ENCODE measurements at regions not wholly inside any gene's neighbourhood (a gene's known extent, or its start where the extent isn't known, plus 50 kb on each side); places are given as distances from the start of the nearest gene placed in this dataset.

DNA sequence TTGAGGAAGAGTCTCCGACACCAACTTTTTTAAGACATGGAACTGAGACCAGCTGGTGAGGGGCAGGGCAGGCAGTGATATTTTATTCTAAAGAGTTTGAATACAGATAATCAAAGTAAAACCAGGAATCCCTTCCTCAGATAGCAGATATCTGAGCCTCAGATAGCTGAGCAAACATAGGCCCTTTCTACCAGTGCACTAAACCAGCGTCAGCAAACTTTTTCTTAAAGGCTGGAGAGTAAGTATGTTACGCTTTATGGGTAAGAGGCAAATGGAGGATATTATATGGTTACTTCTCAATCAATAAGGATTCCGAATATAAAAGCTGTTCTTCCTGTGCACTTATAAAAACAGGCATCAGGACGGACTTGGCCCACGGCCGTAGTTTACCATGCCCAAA lies 73.9 kb downstream of the WNT5A start:
- no peak for DNase-seq

DNA sequence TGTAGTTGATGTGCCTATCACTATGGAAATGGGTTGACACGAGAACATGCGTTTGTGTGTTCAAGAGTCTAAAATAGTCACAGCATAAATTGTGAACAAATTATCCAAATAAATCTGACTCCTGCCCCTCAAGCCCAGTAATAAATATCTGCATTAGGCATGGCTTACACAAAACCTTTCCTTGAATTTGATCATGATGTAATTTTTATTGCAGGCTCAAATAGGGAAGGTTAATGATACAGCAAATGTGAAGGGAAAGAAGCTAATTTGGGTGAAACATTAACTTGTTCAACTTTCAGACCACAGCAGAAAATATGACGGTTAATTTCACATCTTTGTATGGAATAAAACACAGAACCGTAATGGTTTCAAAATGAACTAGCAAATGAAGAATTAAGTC lies 74.6 kb downstream of the WNT5A start:
- no peak for DNase-seq

DNA sequence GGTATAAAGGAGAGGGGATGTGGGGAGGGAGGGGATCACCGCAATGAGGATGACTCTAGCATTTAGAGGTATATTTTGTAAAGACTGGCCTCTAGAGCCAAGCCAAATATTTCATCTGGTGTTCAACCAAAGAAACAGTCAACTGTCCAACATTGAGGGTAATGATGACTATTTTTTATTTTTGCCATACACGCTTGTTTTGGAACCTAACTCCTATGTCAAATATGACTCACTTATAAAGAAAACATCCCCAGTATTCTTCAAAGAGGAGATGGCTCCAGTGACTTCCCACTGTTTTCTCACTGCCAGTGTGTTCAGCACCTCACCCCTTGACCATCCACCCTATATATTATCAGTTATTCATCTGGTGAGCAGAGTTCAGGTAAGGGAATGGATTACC lies 77.3 kb downstream of the WNT5A start:
- DNase-seq, result no peak

DNA sequence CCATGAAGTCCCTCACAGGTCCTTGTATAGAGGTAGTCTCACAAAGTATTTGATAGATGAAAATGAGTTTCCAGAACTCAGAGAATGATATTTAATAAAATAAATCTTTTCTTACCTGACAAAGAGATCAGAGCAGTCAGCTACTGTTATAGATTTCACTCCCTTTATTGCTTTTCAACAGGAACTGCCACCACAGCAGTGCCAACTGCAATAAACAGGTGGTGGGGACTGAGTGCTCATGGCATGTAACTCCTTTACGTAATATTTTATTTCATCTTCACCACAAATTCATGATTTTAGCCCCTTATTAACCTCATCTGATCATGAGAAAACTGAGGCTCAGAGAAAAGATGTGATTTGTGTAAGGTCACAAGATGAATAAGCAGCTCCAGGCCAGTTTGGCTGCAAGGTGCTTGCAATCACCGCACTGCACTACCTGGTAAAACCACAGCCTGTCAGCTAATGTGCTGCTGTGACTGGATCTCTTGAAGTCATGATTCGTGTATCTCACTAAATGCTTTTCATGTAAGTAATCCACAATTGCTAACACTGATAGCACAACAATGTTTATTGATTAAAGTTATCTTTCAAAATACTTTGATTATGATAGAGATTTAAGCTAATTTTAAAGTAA lies 78.8 kb downstream of the WNT5A start:
- no peak for DNase-seq

DNA sequence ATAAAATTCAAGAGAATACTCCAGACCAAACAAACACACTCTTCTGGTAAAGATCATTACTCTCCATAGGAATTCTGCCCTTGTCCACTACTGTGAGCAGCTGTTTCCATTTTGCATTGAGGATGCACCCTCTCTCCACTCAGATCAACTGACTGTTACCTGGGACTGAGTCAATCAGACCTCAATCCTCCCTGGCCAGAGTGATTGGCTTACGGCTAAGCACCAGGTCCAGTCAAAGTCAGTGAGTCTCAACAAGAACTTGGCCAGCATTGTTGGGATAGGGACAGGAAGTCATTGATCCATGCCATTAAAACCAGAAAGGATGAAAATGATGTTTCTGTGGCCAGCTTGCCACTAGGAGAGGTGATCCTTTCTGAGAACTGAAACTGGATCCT lies 79.7 kb downstream of the WNT5A start:
- no peak for DNase-seq

DNA sequence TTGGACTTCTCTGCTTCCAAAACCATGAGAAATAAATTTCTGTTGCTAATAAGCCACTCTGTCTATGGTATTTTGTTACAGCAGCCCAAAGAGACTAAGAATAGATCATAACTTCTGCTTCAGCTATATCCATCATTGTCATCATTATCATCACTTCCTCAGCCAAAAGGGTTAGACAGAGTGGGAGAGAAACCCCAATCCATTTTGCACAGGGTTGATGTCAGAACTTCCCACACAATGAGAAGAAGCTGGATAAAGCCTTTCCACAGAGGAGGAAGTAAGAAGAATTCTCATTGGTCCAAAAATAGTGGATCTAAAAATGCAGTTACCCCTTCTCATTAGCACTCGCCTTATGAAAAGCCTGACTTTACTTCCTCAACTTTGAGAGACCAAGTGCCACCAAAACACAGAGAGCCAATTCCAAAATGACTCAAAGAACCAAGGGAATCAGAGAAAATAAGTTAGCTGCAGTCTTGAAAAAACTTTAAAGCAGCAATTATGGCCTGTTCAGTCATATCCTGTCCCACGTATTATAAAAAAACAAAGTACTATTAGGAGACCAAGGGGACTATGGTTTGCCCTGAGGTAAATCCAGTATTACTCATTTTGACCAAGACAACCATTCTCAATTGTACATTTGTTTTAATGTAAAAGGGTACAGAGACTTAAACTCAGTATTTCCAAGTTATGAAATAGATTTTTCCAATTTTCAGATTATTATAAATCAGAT lies 80.2 kb downstream of the WNT5A start:
- no peak for DNase-seq

DNA sequence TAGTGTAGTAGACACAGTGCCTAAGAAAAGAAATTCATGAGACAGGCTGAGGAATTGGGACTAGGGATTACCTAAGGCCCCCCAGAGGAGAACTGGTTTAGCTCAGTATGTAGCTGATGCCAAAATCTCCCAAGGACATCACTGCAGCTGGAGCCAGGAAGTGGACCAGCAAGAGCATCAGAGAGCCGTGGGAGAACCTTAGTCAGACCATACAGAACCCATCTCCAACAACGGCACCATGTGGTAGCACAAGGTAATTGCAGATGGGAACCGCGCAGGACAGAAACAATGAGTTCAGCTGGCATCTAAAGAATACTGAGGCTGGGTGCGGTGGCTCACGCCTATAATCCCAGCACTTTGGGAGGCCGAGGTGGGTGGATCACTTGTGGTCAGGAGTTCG lies 81.7 kb downstream of the WNT5A start:
- no peak for DNase-seq

DNA sequence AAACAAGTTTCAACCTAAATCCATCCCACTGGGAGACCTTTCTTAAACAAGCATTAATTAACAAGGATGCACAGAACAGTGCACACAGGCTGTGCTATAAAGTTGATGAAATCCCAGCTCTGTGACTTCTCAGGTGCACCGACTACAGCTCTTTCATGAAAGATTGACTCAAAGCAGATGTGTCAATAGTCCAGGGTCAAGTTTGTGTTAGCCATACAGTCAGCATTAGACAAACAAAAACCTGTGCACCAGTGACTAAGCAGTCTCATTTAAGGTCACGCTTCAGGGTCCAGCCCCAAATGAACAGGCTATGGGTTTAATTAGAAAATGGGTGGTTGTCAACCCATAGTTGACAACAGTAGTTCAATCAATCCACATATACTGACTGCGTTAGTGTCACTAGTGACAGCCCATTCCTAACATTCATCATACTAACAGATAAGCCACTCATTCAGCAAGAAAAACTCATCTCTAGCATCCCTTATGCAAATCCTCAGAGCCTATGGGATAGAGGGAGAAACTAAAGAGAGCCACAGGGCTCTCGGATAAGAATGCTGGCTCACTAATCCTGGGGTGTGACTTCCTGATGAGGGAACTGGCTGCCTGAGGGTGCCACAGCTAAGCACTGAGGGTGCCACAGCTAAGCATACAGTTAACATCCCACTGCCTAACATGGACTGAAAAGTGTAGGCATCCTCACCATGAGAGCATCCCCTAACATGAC lies 84.1 kb downstream of the WNT5A start:
- no peak for DNase-seq

DNA sequence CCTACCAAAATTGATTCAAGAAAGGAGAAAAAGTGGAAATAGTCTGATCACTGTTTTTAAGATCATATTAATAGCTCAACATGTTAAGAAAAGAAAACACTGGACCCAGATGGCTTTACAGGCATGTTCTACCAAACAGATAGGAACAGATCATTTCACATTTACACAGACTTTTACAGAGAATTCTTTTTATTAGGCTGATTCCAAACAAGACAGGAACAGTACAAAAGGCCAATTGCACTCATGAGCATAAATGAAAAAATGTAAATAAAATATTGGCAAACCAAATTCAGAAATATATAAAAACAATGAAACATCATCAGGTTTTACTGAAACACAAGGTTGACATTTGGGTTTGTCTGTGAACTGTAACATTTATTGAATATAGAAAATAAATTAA lies 106.5 kb downstream of the WNT5A start:
- no peak for DNase-seq

DNA sequence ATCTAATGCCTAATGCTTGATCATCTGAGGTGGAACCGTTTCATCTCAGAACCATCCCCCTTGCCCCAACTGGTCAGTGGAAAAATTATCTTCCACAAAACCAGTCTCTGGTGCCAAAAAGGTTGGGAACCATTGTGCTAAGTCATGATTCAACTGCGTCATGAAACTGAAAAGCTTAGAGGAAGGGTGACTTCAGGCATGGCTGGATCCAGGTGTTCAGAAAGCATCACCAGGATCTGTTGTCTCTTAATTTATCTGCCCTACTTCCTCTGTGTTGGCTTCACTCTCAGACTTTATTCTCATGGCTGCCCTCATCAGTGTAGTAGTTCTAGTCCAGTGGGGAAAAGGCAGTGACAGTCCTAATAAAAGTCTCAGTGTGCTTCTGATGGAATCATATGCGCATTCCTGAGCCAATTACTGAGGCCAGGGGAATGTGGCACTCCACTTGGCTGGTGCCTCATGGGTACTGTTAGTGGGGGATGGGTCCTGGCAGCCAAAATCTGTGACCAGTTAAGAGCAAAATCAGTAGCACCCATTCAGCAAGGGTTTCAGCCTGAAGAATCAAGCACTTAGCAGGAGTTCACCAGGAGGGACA lies 110.3 kb downstream of the WNT5A start:
- no peak for DNase-seq

DNA sequence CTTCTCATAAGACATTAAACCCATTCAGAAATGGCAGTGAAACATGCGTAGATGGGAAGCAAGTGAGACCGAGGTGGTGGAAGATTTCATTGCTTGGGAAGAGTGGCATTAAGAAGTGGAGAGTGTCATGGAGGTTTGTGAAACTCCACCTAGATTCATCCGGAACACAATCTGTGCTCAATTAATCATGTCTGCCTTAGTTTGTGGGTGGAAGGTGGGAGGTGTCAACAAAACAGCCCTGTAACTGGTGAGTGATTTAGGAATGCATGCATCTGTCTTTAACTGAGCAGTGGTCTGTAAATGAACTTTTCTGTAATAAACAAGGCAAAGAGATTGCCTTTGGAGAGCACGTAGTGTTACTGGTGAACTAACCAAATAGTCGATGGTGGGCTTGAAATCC lies 113.7 kb downstream of the WNT5A start:
- DNase-seq, result no peak

DNA sequence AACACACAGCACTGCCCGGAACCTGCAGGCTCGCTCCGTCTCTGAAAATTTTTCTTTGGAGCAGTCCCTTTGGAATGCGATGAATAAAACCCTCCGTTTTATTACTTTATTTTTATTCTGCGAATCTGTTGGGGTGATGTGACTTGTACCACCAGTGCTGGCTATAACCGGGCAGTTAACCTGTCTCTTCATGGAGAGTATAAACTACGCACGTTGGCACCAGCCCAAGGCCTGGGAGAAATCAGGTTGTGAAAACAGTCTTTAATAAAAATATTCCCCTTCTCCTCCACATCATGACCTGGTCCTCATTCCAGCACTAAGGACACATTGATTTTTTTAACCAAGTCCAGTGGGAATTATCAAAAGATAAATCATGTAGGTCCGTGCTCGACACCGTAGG lies 116.8 kb downstream of the WNT5A start:
- DNase-seq, result no peak

DNA sequence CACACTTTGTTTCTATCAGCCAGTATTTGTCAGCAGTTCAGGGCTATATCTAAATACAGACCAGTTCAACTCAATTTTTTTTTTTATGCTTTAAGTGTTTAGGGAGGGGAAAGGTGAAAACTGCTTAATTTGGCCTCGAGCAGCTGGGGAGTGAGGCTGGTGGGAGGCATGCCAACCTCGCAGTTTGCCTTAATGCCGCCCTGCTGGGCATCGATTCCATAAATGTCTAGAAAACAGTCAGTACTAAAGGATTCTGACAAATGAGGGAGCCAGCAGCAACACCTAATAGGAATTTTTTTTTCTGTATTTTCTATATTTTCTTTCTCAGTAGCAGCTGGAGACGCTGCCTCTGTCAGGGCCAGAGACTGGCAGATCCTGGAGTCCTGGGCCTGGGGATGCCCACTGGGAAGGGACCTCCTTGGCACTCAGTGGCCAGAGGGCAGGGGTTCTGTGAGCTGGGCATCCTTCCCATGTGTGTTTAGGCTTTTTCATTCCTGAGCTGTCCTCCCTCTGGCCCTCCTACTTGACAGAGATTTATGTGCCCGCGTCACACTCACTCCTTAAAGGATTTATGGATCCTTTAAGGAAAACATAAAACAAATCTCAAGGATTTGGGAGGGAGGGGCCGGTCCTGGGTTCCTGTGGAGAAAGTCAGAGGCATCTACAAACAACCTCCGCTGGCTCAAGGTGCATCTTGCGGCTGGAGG lies 117.8 kb downstream of the WNT5A start:
- DNase-seq, result no peak

DNA sequence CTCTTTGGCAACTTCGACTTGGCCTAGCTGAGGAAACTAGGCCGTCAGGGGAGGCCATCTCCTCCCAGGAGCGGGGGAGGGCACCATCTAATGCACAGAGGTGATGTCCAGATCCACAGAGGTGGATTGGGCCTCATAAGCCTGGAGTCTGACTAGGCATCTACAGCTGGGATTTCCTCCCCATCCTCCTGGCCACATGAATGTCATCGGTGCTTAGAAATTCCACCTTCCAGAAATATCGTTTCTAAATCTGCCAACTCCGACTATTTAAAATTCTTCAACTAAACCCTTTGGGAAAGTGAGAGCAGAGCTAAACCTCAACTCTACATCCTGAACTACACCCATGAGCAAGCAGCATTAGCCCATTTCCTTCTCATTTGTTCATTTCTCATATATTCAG lies 118.7 kb downstream of the WNT5A start:
- no peak for DNase-seq

DNA sequence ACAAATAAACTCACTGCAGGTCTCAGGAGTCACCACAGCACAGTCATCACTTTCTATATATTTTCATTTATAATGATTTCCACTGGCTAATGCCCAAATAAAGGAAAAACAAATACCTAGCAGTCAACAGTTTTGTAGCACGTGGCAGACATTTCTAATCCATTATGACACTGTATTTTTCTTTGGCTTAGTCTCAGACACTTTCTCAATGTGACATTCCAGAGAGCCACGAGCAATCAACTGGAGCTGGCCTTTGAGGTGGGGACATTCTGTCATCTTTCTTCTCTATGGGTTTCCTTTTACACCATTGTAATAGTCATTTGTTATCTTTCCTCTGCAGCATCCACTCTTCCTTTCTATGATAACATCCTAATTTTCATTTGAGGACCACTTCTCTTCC lies 119.7 kb downstream of the WNT5A start:
- DNase-seq, result no peak

DNA sequence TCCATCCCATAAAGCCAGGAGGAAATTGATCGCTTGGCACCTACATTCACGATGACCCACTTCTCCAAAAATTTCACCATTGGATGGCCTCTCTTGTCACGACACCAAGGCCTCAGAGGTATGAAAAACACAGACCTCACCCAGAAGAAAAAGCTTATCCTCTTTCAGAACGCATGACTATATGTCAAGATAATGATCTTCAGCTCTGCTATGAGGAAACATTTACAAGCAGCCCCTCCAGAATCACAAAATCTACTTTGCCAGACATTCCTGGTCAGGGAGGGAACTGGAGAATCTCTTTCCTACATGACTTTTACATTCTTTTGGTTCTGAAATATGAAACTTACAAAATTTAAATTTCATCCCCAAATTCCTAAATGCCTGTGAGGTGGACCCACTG lies 122.7 kb downstream of the WNT5A start:
- no peak for DNase-seq

DNA sequence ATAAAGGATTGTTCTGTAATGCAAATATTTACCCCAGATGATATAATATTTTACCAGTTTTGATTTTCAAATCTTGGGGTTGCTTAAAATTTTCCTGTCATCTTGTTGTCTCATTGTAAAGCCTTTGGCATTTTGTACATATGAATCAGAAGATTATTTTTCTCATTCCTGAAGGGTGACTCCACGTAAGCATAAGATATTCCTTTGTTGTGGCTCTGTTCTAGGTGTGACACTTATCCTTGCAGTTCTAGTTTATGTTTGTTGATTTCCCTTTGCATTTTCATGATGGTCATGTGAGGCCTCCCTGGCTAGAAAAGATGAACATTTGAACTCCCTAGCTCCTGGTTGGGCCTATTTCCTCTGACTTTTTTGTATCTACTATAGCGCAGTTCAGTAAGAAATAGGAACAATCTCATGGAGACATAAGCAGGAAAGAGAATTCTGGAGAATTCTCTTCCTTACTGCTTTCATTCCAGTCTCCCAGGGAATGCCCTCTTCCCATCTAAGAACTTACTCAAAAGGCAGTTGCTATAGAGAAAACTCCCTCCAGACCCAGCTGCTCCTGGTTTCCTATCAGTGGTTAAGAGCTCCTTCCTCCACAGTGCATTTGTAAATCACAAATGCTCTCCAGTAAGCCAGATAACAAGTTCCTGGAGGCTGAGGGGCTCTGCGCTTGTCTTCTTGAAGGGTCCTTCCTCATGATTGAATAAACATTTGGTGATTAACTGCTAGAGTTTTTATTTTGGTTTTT lies 124.7 kb downstream of the WNT5A start:
- DNase-seq, result no peak

DNA sequence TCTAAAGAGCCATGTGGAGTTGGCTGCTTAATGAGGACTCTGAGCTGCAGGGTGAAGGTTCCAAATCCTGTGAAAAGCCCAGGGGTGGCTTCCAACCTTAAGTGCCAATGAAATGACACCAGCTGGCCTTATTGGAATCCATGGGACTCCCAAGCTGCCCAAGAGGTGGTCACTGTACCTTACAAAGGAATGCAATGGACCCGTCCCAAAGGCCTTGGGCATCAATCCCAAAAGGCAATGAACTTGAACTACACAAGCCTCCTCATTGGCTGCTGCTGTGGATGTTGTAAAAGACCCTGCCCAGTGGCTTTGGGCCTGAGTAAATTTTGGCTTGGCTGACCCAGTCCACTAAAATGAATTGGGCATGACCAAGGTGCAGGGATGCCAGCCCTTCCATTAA lies 129.3 kb downstream of the WNT5A start:
- DNase-seq, result no peak

DNA sequence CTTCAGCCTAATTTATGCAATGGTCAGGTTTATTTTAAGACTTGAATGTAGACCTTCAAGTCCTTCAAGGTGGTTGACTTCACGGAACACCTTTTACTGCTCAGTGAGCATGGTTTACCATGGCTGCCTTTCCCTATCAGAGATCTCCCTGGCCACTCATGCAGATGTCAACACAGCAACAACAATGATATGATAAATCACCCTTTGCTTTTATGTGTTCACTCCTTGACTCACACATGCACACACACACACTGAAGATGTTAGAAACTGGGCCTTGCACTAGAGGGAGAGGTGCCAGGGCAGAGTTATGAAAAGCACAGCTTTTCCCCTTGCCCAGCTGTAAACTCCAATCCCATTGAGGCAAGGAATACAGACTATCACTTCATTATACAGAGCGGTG lies 134.4 kb downstream of the WNT5A start:
- no peak for DNase-seq

DNA sequence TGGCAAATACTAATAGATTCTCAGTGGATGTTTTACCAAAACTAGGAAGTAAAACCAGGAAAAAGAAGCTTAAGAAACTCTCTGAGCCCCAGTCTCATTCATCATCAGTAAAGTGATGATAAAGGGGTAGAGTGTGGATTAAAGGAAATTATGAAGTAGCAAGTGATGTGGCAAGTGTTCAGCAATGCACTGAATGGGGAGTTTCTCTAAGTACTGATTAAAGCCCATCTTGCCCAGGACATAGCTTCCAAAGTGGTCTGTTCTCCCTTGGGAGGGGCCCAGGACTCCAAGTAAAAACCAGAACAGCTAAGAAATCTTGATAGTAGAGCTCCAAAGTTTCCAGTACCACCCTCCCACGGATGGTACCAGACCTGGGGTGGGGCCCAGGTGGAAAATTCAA lies 137.3 kb downstream of the WNT5A start:
- no peak for DNase-seq

DNA sequence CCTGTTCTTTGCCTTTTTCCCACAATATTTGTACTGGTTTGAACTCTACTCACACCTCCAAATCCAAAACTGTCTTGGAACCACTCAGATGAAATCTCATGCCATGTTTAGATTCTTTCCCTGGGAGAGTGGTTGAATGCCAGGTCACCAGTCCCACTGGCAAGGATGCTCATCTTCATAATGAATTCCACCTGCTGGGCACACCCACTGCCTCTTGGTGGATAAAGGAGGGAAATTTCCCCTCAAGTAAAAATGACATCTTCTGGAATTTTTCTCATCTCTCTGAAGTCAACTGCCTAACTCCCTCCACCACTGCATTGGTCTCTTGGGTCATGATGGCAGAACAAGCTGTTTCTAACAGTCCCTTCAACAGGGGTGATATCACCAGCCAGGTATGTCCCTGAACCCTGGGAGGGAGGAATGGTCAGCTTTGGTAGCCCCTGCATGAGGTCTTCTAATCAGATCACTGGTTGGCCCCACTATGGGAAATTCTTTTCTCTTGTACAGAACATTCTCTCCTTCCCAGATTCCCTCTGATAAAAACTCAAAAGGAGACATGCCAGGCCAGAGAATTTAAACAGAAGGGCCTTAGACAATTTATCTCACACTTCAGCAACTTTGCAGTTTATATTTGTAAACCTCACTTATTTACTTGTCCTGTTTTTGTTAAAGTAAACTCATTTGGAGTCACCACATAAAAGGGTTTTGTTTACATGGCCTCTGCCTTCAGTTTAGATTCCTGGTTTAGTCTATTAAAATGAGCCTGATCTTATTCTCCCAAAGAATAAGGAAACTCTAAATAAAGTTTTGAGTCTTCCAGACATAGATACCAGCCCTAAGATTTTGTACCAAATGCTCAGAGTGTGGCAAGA lies 143.4 kb downstream of the WNT5A start:
- DNase-seq, result no peak
